Esophagus mucosa (tissue), 1 donor: ENCODE measurements at regions not wholly inside any gene's neighbourhood (a gene's known extent, or its start where the extent isn't known, plus 50 kb on each side); places are given as distances from the start of the nearest gene placed in this dataset.
"Not testable (repeated sequence)": the region's sequence is repeated elsewhere in the genome, so short reads cannot be mapped to it uniquely, and the experiment has no call there.

Experiments
- ATAC-seq: fragments of 200-7000 bp; cut with Tn5 transposase; one replicate; pipeline ENCODE4 v1.9.1; 2020
- donor health status: DM: yes; HTN: yes; CAD: no.

DNA sequence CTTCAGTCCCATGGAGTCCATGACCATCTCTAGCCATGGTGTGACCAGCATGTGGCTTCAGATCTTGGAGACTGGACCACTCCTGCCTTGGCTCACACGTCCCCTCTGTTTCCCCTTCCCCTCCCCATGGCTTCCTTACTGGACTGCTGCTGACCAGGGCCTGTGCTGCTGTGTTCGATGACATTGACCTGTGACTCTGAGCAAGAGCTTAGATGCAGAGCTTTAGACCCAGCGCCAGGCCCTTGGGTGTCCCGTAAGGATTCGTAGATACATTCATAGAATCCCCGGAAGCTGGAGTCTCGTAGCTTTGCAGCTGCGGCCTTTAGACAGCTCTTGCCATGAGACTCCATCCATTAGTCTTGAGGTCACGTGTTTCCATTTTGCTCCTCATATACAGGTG, 96.3 kb downstream of the NPIPB11 start:
- not testable (repeated sequence) for ATAC-seq

DNA sequence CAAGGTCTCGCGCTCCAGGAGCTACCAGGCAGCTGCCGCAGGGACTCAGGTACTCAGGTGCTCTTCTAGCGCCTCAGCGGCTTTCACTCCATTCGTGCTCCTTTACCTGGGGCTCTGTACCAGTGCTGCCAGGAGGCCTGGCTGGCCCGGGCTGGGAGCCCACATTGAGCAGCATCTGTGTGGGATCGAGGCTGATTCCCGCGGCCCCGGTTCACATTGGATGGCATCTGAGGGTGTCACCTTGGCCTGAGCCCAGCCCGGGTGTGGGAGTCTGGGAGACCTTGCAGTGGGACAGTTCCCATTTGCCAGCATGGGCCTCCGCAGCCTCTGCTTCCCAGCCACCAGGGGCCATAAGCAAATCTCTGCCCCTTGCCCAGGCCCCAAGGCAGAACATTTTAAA, 96.9 kb downstream of the NPIPB11 start:
- not testable (repeated sequence) for ATAC-seq

DNA sequence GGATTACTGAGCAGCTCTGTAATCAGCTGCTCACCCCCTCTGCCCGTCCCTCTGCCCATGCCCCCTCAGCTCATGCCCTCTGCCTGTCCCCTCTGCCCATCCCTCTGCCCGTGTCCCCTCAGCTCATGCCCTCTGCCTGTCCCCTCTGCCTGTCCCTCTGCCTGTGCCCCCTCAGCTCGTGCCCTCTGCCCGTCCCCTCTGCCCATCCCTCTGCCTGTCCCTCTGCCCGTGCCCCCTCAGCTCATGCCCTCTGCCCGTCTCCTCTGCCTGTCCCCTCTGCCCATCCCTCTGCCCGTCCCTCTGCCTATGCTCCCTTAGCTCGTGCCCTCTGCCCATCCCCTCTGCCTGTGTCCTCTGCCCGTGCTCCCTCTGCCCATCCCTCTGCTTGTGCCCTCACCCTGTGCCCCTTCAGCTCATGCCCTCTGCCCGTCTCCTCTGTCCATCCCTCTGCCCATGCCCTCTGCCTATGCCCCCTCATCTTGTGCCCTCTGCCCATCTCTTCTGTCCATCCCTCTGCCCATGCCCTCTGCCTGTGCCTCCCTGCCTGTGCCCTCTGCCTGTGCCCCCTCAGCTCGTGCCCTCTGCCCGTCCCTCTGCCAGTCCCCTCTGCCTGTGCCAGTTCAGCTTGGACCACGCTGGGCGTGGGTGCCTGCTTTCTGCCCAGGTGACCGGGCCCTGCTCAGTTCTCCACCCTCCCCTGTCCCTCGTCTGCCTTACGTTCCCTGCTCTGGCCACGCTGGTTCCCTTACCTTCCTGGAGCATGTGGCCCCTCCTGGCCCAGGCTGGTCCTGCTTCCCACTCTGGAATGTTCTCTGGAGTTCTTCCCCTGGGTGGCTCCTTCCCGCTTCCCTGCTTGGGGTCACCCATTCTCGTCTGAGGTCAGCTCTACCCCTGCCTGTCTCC, 97.6 kb downstream of the NPIPB11 start:
- ATAC-seq, result no peak

DNA sequence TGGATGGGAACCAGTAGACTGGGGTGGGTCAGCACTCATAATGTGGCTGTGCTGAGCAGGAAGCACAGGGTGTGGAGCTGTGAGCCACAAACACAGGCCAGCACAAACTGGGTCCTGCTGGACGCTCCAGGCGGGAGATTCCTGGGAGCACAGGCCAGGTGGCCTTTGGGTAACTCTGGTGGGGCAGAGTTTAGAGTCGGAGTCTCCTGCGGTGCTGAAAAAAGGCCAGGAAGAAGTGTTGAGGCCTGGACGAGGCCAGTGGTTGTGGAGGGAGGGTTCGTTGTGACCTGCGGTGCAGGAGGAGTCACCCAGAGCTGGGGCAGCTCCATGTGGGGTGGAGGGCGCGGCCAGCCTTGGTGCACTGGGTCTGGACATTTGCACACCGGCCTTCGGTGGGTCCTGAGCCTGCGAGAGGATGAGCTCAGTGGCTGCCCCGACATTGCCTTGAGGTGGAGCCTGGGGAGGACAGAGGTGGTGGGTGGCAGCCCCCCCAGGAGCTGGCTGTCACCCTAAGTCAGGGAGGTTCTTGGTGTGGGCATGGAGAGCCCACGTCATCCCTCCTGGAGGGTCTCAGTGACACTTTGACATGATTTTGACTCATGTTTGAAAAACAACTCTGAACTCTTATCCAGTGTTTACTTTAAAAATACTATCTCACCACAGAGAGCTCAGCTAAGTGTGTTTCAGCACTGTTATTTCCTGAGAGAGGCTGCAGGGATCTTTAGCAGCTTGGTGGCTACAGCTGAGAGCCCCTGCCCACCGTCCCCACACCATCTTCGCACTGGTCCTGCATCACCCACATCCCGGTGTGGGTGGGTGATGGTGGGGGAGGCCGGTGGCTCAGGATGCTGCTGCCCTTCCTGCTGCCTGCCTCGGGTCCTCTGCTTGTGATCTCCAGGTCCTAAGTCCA, 98.7 kb downstream of the NPIPB11 start:
- no peak for ATAC-seq

DNA sequence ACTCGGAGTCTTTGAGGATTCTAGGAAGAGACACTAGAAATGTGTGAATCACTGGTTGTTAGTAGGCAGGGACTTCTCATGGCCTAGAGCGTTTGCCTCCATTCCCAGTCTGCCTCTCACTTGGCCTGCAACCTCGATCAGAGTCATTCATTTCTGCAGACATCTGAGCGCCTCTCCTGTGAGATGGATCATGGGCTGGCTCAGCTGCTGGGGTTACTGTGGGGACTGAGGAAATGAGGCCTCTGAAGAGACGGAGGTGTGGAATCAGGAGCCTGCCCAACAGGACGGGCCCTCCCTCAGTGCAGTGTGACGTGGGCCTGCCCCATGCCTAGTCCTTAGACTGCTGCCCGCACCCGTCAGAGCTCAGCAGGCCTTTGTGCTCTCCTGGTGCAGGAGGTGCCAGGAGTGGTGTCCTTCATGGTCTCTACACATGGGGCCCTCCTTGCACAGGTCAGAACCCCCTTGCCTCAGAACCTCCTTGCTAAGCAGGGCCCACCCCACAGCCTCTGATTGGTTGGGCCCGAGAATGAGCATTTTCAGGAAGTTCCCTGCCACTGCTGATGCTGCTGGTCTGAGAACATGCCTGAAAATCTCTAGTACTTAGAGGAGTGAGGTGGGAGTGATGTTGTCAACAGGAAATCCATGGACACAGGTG, 99.4 kb downstream of the NPIPB11 start:
- peak; percentile 40 for ATAC-seq

DNA sequence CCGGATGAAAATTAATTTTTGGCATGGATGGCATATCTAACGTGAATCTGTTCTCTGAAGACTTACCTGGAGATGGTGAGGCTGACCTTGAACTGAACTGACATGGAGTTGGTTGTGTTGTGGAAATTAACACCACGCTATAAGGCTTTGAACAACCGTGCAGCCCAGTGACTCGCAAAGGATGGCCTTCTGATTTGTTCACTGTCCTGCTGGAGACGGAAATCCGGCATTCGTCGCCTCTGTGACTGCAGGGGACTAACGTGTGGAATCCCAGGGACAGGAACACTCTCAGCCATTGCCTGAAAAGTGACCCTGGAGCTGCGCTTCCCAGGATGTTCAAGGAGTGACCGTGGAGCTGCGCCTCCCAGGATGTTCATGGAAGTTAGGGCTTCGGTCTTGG, 100.3 kb downstream of the NPIPB11 start:
- no peak for ATAC-seq

DNA sequence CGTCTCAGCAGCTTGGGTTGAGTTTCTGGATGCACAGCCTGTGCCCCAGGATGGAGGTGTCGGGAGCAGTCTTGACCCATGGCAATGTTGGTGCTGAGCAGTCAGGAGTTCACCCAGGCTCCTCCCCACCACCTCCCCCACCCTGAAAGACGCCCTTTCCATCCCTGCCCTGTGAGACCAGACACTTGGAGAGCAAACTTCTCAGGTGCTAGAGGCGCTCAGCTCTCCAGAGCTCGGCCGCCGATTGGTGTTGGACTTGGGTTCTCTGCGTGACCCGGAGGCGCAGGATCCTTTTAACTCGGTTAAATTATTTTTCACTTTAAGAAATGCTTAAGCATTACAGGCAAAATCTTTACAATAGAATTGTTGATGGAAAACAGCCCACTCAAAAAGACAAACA, 101.5 kb downstream of the NPIPB11 start:
- not testable (repeated sequence) for ATAC-seq

DNA sequence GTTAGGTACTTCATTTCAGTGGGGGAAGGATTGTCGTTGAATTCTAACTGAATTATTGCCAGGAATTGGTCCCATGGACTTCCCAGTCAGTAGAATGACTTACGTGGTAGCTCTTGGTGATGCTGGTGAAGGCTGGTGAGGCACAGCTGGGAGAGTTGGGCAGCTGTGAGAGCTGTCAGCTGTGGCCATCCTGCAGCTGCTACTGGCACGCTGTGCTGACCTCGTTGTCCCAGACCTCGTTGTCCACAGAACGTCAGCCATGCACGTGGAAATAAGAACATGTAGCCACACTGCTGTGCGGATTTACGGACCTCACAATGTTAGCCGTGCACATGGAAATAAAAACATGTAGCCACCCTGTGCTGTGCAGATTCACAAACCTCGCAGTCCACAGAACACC, 102.3 kb downstream of the NPIPB11 start:
- no peak for ATAC-seq

DNA sequence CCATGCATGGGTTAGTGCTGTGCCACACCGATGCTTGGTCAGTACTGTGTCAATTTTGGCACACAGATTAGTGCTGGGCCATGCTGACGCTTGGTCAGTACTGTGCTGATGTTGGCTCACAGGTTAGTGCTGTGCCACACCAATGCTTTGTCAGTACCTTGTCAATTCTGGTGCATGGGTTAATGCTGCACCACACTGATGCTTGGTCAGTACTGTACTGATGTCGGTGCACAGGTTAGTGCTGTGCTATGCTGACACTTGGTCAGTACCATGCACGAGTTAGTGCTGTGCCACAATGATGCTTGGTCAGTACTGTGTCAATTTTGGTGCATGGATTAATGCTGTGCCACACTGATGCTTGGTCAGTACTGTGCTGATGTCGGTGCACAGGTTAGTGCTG, 103.0 kb downstream of the NPIPB11 start:
- no peak for ATAC-seq

DNA sequence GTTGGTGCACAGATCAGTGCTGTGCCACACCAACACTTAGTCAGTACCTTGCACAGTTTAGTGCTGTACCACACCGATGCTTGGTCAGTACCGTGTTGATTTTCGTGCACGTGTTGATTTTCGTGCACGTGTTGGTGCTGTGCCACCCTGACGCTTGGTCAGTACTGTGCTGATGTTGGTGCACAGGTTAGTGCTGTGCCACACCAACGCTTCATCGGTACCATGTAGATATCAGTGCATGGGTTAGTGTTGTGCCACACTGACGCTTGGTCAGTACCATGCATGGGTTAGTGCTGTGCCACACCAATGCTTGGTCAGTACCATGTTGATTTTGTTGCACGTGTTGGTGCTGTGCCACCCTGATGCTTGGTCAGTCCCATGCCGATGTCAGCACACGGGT, 103.5 kb downstream of the NPIPB11 start:
- no peak for ATAC-seq

DNA sequence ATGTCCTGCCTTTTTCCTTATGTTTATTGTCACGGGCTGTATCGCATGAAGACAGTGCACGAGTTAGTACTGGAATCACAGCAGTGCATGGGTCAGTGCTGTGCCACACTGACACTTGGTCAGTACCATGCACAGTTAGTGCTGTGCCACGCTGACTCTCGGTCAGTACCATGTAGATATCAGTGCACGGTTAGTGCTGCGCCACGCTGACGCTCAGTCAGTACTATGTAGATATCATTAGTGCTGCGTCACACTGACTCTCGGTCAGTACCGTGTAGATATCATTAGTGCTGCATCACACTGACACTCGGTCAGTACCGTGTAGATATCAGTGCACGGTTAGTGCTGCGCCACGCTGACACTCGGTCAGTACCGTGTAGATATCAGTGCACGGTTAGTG, 104.1 kb downstream of the NPIPB11 start:
- not testable (repeated sequence) for ATAC-seq

DNA sequence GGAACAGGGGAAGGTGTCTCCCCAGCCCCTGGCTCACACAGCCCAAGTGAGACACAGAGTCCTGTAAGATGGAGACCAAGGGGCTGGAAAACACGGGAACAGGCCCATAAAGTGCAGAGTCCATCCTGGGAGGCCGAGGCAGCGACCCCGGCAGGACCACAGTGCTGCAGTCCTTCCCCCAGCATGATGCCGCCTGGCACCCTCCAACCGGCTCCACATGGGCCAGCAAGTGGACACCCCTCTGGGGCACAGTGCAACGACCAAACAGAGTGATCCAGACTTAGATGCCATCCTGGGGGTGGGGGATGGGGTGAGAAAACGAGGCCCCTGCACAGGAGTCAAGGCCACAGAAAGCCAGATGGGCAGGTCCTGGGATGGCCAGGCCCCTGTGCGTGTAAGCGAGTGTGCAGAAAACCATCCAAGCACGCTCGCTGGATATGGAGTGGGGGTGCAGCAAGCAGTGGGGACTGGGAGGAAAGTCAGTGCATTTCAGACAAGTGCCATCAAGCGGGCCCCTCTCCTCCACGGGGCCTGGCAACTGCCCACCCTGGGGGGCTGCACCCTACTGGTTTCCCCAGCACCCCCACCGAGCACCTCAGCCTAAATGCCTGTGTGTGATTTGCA, 104.7 kb downstream of the NPIPB11 start:
- peak; percentile 12 for ATAC-seq

DNA sequence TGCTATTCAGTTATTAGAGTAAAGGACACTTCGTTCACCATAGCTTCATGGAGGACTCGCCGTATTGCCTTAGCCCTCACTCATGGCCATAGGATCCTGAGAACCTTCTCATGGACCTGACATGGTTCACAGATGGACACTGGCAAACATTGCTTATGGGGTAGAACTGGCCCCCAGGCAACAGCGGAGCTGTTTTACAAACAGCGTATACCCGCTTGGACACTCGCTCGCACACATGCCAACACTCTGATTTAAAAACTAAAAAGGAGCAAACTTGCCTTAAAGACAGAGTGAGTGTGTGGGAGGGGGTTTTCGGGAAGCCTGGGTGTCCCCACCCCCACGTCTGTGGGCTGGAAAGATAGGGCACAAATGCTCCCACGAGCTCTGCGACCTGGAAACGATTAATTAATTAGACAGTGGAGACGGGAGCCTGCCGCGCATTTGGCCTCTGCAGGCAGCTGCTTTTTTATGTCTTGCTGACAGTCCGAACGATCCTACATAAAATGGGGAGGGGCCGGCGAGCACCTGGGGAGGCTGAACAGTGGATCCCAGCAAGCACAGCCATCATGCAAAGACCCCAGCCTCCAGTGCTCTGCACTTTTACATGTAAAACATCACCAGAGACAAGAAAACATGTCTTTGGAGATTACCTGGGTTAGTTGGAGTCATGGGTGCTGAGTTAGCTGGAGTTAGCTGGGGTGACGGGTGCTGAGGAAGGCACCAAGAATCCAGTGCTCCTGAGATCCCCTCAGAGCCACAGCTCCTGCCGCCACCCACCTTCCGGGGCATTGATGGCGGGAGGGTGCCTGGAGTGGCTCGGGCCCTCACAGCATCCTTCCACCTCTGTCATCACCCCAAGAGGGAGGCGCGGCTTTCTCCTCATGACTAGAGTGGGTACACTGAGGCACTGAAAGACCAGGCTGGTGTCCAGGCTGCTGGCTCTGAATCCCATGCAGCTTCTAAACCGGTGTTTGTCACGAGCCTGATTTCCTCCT, 105.7 kb downstream of the NPIPB11 start:
- not testable (repeated sequence) for ATAC-seq

DNA sequence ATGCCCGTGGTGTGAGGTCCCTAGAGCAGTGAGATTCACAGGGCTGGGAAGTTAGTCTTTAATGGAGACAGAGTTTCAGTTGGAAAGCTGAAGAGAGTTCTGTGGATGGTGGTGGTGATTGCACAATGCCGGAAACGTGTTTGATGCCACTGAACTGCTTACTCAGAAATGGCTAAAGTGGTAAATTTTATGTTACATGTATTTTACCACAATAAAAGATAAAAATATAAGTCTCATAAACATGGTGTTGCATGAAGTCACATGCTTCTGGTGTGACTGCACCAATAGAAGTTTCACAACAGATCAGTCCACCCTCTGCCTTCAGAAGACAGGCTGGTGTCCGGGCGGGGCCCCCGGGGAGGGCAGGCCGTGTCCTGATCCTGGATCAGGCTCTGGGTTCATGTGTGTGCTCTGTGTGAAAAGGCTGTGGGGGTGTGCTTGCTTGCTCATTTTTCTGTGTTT, 106.5 kb downstream of the NPIPB11 start:
- ATAC-seq, result peak; percentile 55

DNA sequence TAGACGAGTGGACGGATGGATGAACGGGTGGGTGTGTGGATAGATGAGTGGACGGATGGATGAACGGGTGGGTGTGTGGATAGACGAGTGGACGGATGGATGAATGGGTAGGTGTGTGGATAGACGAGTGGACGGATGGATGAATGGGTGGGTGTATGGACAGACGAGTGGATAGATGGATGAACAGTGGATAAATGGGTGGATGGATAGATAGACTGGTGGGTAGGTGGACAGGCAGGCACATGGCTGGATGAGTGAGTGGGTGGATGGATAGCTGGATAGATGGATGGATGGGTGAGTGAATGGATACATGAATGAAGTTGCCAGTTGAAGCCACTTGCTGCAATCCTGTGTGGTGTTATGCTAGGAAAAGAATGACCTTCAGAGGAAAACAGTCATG, 107.5 kb downstream of the NPIPB11 start:
- ATAC-seq, result not testable (repeated sequence)

DNA sequence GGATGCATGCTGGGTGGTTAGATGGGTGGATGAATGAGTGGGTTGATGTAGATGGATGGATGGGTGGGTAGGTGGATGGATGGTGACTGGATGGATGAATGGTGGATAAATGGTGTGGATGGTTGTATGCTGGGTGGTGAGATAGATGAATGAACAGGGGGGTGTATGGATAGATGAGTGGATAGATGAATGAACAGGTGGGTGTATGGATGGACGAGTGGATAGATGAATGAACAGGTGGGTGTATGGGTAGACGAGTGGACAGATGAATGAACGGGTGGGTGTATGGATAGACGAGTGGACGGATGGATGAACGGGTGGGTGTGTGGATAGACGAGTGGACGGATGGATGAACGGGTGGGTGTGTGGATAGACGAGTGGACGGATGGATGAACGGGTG, 108.2 kb downstream of the NPIPB11 start:
- not testable (repeated sequence) for ATAC-seq

DNA sequence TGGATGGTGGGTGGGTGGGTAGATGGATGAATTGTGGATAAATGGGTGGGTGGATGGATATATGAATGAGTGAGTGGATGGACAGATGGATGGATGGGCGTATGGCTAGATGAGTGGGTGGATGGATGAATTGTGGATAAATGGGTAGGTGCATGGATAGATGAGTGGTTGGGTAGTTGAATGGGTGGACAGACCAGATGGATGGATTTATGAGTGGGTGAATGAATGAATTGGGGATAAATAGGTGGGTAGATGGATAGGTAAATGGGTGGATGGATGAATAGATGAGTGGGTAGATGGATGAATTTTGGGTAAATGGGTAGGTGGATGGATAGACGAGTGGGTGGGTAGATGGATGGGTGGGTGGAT, 108.7 kb downstream of the NPIPB11 start:
- ATAC-seq, result not testable (repeated sequence)

DNA sequence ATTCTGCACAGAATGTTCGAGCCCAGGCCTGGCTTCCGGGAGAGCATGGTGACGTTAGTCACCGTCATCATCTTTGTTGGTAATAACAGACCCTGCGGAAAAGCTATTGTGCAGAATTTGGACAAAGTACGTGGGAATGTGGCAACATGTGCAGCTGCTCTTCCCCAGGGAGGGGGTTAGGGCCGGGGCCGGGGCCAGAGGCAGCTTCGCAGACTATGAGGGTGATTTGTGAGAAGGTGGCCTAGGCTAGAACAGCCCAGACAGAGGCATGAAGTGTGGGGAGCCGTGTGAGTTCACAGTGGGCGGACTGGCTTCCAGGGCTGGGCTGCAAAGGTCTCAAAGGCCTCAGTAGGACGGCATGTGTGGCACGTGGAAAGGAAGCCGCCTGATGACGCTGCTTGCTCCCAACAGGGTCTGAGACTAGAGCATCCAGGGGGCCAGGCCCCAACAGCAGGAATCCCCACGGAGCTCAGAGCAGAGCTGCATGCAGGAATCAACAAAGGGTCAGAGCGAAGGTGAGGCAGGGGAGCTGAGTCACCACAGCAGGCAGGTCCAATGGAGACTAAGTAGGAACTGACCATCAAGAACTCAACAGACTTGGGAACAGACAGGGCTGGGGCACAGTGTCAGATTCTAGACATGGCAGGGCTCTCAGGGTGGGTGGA, 109.2 kb downstream of the NPIPB11 start:
- not testable (repeated sequence) for ATAC-seq

DNA sequence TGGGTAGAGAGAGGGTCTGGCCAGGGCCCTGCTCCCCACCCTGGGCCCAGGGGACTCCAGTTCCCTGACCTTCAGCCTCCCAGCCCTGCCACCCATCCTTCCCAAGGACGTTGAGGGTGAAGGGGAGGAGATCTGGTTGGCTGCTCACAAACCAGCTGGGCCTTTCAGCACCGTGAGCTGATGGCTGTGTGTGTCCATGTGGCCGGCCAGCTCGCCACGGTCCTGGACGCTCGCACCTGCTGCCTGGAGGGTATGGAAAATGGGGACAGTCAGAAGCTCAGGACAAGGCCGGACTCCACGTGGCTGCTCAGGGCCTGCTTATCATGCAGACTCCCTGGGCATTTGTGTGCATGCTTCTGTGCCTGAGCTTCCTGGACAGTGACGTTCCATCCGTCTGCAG, 110.3 kb downstream of the NPIPB11 start:
- ATAC-seq, result not testable (repeated sequence)
